Vagina (tissue), 2 donors: ENCODE measurements at regions not wholly inside any gene's neighbourhood (a gene's known extent, or its start where the extent isn't known, plus 50 kb on each side); places are given as distances from the start of the nearest gene placed in this dataset.

ENCODE experiments used
- POLR2A ChIP-seq, 2 donors: fragments of 450-650 bp; IDR thresholded peaks; one replicate each; pipeline ENCODE4 v1.6.1; 2017; ENCODE audit warnings: antibody characterized with exemption in 2 of 2, mild to moderate bottlenecking in 2 of 2, moderate library complexity in 2 of 2
- TF ChIP-seq, protein P1 (sequence below), 3 experiments: fragments of 450-650 bp in 2 of 3; fragments of 200-600 bp in 1 of 3; sonication (generic) in 1 of 3; IDR thresholded peaks; one replicate each; pipeline ENCODE4 v1.5.1; 2017 to 2019; ENCODE audit warnings: antibody characterized with exemption in 3 of 3, mild to moderate bottlenecking in 2 of 3, moderate library complexity in 2 of 3

DNA sequence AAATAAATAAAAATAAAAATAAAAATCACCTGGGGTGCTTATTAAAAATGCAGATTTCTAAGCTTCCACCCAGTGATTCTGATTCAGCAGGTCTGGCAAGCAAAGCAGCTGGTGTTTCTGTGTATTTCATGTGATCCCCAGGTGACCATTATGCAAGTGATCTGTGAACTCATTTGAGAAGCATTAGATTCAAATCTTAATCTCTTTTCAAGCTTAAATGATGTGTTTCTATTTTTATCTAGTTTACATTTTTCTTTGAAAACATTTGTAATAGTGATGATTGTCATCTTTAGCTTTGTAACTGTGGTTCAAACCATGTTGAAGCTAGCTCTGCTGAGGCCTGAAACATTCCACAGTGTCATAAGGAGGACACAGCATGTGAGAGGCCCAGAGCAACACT is 804.8 kb upstream of the ZNF608 start:
- TF ChIP-seq, protein P1, sequence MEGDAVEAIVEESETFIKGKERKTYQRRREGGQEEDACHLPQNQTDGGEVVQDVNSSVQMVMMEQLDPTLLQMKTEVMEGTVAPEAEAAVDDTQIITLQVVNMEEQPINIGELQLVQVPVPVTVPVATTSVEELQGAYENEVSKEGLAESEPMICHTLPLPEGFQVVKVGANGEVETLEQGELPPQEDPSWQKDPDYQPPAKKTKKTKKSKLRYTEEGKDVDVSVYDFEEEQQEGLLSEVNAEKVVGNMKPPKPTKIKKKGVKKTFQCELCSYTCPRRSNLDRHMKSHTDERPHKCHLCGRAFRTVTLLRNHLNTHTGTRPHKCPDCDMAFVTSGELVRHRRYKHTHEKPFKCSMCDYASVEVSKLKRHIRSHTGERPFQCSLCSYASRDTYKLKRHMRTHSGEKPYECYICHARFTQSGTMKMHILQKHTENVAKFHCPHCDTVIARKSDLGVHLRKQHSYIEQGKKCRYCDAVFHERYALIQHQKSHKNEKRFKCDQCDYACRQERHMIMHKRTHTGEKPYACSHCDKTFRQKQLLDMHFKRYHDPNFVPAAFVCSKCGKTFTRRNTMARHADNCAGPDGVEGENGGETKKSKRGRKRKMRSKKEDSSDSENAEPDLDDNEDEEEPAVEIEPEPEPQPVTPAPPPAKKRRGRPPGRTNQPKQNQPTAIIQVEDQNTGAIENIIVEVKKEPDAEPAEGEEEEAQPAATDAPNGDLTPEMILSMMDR (IDR thresholded peaks at IDR 0.05): no peak
- TF ChIP-seq POLR2A (IDR thresholded peaks at IDR 0.05): no peak
